ENCODE measurements at regions not wholly inside any gene's neighbourhood (a gene's known extent, or its start where the extent isn't known, plus 50 kb on each side); places are given as distances from the start of the nearest gene placed in this dataset.
"Not testable (repeated sequence)": the region's sequence is repeated elsewhere in the genome, so short reads cannot be mapped to it uniquely, and the experiment has no call there.

DNA sequence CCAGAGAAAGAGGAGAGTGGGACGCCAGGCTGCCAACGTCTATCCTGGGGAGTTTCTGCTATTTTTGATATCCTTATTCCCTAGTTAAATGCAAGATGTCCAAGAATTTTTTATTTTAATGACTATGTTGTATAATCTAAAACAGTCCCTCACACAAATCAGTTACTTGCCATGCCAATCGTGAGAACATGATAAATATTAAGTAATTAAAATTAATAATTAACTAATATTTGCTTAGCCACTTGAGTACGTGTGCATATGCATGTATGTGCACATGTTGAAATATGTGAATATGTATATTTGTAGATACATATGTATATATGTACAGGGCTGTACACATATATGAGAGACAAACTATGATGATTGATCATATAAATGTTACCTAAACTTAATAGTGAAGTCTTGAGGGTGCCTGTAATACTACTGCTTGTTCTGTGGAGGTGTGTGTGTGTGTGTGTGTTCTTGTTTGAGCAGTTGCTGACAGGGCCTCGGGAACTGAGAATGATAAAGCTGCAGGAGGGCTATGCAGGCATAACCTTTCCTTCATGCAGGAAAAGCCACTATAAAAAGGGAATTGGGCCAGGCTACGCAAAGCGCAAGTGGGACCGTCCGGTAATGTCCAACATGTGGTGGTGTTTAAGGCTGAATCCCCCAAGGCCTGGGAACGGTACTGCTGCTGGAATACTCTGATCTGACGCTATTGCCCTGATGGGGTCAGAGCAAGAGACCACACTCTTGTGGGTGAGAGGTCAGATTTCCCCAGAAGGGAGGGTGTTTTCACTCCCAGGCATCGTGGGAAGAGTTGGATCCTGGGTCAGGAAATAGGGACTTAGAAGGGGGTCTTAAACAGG, 148.3 kb upstream of the TBX18 start:
- no peak for DNase-seq

DNA sequence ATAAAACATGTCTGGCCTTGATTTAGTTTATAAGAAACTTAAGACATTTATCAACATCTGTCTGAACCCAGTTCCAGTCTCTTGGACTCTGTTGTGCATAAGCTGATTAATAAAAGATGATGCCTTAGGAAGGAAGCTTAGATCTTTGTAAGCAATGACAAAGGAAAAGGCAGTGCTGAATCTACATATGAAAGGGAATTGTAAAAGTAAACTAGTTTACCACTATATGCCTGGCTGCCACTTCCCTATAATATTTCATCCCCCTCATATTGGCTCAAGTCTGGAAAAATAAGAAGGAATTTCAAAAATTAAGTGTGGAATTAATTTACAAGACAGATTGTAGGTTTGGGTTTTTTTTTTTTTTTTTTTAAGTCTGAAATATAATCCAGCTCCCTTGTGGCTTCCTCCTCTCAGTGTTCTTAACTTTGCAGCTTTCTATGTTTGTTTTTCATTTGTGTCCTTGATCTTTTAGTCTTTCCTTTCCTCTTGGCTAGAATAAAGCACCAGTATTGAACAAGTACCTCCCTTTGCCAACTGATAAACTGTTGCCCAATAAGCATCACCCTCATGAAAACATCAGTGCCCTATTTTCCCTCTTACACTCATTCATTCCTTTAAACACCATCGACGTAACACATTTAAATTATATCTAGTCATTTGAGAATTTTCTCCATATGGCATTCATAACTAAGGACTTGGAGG, 146.7 kb upstream of the TBX18 start:
- DNase-seq = no peak

DNA sequence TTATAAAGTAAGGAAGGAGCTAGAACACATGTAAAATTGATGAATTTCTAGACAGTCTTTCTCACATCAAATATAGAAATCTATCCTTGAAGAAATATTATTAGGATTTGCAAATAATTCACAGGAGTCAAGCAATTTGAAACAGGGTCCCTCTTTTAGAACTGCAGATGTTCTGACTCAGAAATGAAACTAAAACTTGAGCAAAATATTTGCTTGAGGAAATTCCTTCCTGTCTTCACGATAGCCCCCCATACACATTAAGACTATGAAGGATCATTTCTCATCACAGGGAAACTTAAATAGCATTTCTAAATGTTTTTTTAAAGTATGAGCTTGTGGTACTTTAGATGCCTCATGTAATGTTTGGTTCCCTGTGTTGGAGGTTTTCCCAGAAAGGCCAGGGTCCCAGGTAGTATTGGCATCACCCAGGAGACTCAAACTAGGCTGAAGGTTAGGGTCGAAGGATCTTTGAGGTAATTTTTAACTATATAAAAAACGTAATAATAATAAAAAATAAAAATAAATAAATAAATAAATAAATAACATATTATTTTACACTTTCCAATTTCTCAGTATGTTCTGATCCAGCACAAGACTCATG, 144.0 kb upstream of the TBX18 start:
- DNase-seq = no peak

DNA sequence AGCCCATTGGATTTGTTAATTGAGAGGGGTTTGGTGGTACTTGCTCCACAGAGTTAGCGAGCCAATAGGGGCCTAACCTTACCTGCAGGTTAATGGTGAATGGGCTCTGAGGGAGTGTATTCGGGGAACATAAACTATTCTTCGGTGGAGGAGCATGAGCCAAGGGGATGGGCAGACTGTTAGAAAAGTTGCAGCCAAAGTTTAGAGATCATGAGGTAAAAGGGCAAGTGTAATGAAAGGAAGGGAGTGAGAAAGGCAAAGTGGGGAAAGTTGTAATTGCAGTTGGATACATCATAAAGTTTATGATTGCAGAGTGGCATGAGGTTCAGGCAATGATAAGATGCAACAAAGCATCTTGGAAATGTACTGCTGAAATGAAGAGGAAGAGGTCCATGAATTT, 142.1 kb upstream of the TBX18 start:
- DNase-seq = no peak

DNA sequence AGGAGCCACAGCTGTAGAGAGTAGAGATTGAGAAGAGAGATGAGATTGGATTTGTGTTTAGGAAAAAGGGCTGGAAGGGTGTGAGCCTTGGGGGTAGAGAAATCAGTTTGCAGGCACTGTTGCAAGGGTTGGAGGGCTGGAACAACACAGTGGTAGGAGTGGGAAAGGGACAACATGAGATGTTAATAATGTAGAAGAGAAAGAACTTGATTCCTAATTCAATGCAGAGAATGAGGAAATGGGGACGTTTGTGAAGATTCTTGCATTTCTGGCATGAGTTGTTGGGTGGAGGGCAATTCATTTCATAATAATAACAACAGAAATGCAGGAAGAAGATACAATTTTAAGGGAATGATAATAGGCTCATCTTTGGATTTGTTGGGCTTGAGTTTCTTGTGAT, 141.4 kb upstream of the TBX18 start:
- DNase-seq = no peak

DNA sequence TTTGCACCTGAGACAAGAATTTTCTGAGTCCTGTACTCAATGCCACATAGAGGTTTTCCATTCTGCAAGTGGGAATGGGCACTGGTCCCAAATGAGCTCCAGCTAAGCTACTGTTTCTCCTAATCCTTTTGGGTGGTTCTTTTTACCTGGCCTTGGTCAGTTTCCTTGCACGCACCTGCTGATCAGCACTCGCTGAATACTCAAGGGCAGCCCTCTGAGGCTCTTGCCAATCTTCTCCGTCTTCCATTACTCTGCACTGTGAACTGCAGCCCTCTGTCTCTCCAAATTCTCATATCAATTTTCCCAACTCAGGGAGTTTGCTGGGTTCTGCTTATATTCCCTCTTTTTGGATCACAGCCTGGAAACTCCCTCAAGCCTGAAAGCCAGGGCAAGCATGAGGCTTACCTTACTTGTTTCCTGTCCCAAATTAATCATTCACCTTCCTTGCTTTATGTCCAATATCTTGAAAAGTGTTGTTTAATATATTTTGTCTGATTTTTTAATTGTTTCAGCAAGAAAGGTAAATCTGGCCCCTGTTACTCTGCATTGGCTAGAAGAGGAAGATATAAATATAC, 138.0 kb upstream of the TBX18 start:
- no peak for DNase-seq

DNA sequence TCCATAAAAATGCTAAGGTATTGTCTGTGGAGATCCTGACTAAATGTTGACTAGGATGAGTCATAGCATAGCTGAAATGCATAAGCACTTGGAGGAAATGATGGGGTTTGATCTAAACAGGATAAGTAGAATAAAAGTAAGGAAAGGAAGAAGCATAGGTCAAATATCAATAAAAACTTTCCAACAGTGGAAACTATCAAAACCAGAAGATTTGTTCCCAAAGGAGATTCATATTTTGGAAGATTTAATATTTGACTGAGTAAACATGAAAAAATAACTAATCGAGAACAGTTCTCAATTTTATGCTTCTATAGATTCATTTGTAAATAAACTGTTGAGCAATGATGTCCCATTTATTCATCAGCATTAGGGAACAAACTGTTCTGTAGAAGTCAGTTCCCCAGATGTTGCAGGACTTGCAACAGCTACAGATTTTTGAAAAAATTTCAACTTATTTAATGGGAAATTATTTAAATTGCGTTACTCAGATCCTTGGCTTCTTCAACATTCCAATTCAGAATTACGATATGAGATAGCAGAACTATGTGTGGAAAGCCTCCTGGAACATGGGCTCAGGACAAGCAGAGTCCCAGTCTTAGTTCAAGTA, 133.7 kb upstream of the TBX18 start:
- DNase-seq = no peak

DNA sequence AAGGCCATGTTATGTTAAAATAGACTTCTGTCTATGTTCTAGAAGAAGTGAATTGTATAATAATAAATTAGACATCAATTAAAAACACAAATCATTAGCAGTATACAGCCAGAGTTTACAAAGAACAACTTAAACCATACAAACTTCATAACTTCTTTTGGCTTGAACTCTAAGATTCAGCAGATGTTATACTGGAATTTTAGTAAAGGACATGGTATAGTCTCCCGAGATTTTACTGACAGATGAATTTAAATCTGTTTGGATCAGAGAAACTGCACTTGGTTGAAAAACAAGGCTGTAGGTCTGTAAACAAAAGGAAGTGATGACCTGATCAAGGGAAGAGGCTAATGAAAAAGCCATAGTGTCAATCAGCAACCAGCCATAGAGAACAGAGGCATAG, 132.6 kb upstream of the TBX18 start:
- no peak for DNase-seq

DNA sequence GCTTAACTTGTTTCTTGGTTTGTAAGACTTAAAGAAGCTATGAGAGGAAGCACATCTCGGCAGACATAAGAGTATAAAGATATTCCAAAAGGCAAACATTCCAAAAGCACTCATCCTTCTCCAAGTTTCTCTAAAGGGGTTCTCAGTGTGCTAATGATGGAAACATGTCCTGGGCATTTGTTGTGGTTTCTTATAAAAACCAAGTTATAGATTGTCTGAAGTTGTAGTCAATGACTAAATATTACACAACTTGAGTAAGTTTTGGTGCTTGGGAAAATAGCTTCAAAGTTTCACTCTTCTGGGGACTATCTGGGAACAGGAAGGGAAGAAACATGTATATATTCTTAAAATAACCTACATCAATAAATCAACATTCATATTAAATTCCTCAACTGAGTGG, 128.3 kb upstream of the TBX18 start:
- no peak for DNase-seq

DNA sequence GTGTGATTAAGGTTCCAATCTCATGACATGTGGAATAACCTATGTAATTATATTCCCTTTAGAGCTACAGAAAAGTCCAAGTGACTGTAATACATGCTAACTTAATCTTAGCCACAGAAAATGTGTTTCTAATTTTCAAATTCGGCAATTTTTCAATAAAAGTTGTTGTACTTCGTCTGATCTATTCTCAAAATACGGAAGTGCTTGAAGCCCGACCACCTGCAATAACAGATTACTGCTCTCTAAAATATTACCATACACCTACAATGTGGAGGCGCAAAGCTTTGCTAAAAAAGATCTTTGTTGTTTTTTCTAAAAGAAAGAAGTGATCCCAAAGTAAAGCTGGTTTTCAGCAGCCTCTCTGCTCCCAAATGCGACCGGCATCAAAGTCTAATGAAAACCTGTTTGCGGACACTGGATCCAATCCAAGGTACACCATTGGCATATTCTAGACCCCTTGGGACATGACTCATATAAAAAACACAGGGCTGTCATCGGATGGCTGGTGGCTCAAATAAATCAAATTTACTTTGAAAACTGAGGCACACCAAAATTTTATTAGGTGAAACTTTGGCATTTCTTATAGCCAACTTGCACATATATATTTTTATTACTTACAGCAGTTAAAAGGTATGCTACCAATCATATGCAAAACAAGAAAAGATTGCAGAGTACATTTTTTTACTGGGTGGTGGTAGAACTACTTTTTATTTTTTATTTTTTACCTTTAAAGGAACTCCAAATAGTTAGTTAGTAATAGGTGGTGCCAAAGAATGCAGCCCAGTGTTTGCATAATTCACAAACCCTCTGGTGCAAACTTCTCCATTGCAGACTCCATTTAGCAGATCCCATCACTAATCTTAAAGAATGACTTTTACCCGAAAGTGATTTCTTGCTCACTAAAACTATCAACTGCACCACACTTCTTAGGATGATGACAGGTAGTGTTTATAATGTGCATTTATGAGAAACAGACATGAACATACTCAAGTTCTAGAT, 118.7 kb upstream of the TBX18 start:
- DNase-seq = no peak

DNA sequence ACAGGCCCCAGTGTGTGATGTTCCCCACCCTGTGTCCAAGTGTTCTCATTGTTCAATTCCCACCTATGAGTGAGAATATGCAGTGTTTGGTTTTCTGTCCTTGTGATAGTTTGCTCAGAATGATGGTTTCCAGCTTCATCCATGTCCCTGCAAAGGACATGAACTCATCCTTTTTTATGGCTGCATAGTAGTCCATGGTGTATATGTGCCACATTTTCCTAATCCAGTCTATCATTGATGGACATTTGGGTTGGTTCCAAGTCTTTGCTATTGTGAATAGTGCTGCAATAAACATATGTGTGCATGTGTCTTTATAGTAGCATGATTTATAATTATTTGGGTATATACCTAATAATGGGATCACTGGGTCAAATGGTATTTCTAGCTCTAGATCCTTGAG, 115.0 kb upstream of the TBX18 start:
- not testable (repeated sequence) for DNase-seq

DNA sequence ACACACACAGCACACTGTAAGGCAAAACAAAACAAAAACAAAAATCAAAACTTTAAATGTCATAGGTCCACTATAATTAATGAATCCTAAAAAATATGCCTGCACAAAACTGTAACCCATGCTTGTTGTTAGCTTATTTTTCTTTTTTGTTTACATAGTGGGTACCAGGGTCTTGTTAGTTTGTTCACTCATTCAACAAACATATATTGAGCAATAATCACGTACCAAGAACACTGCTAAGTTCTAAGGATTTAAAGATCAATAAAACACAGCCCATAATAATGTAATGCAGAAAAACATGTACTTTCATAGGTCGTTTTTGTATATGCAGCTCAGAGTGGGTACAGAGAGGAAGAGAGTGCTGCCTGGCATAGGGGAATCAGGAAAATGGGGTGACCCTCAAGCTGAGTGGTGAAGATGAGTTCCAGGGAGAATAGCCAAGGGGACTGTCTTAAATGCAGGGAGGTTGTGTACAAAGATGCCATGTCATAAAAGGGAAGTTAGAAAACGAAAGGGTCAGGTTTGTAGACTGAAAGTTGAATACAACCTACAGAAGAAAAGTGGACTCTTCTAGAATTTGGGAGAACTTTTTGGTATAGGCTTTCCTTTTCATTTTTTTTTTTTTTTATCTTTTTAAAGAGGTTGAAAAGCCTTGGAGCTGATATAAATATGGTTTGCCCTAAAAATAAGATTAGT, 113.3 kb upstream of the TBX18 start:
- DNase-seq = no peak

DNA sequence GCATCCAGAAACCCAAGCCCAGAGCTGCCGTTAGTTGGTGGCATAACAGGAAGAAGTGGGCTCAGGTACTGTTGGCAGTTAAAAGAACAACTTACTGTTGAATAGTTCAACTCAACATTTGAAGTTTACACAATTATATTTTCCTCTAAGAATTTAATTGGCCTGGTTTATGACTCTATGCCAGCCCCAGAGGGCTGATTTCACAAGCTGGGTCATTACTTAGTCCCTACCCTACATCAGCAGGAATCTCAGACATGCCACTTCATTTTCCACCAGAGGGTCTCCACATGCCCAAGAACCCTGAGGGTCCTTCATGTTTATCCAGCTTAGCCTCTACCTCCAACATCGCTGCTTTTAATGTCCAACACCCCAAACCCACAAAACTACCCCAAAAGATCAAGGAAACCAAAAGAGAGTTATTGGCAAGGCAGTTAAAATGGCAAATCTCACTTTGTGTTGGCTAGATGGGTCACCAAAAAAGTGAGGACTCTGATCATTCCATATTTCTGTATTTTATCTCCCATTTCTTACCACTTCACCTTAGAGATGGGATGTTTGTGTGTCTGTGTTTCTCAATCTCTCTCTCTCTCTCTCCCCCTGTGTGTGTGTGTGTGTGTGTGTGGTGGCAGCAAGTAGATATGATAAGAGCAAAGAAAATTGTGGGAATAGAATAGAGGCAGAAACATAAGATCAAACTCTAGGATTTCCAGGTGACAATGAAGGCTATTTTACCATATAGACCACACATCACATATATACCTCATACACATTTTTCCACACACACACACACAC, 112.5 kb upstream of the TBX18 start:
- DNase-seq = no peak

DNA sequence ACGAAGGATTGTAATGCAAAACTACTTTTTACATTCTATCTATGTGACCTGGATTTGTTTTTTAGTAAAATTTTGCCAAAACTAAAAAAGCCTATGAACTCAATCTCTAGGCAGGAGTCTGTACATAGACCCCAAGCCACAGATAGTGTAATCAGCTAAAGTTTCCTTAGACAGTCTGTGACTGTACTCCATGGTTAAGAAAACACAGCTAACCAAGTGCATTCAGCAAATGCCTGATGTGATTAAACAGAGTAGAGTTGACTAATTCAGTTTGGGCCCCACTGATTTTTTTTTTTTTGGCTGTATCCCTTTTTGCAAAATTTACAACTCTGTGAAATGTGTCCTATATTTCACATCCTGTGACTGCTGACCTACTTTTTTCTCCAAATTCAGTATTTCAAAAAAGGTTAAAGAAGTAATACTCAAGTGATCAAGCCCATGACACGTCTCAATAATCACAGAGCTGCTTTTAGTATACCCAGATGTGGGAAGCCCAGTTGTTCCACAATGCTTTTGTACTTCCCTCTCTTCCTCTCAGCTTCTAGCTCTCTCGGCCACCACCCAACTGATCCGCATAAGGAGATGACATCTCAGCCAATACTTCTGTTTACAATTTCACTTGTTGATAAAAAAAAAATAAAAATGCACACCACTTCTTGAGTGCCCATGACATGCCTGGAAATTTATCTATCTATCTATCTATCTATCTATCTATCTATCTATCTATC, 108.8 kb upstream of the TBX18 start:
- no peak for DNase-seq

DNA sequence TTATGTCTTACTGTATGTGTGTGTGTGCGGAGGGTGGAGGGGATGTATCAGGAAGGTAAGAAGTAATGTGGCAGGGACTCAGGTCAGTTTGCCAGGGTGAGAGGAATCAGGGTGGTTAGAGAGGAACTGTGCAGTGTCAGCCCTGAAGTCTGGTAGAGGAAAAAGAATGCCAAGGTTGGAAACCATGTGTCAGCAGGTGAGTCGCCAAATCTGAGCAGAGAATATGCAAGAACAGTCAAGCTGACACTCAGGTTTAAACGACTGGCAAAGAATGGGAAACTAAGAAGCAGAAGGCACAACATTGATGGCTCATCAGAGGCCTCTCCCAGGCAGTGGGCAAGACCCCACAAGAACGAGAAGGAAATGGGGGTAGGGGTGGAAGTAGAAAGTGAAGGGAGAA, 107.5 kb upstream of the TBX18 start:
- no peak for DNase-seq

DNA sequence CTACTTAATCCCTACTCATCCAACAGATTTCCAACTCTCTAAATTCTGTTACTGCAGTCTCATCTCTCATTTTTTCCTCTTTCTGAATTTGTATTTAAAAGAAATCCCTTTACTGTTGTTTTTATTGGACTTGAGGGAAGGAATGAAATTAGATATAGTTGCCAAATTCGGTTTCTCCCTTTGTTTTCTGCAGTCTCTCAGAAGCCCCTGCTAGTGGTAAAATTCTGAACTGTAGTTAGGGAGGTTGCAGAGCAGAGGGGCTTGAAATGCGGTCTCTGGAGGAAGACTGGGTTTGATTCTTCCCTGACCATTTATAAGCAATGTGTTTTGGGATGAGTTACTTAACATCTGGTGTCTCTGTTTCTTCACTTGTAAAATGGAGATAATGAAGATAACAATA, 106.3 kb upstream of the TBX18 start:
- DNase-seq = no peak

DNA sequence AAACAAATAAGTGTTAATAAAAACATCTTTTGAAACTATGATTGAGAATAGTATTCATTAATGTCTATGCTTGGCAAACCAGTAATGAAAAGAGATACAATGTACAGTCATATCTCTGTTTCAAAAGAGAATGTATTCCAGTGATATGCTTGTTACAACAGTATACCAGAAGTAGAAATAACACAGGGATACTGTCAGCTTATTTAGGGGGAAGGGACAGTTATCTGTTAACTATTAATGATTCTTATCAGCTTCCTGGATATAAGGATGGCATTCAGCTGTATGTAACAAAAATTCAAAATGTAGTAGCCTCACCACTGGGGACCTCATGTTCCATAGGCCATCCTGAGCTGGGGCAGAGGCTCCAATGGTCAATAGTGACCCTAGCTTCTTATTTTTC, 103.8 kb upstream of the TBX18 start:
- DNase-seq = no peak

DNA sequence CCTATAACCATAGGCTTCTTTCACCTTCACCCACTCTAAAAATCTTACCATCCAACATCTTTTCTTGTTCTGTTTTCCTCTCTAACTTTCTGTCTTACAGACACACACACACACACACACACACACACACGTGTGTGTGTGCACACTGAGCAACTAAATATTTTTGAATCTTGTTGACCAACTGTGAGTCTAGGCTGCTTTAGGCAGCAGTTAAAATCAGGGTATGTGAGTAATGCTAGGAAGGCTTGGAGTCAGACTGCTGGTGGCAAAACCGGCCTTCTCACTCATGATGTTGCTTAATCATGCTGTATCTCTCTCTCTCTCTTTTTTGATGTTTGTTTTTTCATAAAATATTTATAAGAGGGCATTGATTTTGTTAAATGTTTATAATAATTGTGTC, 103.1 kb upstream of the TBX18 start:
- DNase-seq = no peak

DNA sequence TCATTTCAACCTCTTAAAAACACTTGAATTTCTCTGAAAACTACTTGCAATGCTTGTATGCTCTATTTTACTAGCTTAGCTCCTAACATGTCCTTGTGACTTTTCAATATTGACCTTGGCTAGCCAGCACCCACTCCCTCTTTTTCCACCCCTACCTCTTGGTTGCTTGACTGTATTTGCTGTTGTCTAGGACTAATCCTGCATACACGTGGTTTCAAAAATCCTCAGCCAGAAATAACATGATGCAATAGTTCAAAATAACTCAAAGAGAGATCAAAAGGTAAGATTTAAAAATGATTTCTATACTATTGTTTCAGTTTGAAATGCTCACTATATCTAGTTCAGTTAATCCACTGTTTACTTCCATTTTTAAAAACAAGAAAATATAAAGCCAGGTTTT, 102.3 kb upstream of the TBX18 start:
- no peak for DNase-seq

DNA sequence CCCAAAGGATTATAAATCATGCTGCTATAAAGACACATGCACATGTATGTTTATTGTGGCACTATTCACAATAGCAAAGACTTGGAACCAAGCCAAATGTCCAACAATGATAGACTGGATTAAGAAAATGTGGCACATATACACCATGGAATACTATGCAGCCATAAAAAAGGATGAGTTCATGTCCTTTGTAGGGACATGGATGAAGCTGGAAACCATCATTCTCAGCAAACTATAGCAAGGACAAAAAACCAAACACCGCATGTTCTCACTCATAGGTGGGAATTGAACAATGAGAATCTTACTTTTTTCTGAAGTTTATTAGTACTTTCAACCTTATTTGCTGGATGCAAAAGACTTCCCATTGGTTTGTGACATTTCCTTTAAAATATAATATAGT, 101.0 kb upstream of the TBX18 start:
- DNase-seq = not testable (repeated sequence)

Data from NCI-H1105 treated with DMSO at 0.1 percent for 48 hours (cell line).